ENCODE measurements at regions not wholly inside any gene's neighbourhood (a gene's known extent, or its start where the extent isn't known, plus 50 kb on each side); places are given as distances from the start of the nearest gene placed in this dataset.

DNA sequence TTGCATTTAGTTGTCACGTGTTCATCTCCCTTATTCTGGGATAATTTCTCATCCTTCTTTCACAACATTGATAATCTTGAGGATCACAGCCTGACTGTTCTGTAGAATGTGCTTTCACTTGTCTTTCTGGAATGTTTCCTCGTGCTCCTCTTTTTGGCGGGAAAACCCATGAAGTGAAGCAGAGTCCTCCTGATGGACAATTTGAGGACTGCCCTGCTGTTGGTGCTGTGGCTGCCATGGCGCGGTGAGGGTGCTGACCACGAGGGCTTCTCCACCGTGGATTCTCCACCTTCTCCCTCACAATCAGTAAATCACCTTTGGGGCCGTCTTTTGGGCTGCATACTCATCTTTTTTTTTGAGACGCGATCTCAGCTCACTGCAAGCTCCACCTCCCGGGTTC is 946.9 kb downstream of the BRD1 start:
- no peak for FAIRE-seq

DNA sequence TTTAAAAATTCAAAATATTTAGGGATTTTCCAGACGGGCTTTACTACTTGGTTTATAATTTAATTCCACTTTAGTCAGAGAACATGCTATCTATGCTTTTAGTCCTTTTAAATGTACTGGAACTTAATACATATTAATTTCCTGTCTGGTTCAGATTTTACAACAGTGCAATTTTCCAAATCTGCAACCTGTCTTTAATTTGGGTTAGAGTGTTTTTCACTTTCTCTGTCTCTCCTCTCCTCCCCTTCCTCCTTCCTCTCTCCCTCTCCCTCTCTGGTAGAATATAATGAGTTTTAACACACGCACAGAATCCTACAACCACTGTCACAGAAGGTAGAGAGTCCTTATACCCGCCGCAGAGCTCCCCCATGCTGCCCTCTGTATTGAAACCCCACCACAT is 950.7 kb downstream of the BRD1 start:
- FAIRE-seq = no peak

DNA sequence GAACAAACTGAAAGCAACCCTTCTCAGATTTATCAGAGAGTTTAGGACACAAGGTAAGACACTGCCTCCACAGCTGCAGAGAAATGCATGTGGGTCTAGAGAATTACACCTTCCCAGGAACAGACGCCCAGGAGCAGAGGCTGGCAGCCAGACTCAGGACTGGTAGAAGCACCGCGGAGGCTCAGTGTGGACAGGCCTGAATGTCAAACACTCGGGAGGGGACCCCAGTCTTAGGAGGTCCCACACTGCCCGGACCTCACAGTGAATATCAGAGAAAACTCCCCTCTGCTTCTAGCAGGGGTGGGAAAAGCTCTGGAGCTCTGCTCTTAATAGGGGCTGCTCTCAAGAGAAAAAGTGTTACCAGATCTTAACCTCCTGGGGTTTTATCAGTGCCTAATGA is 952.7 kb downstream of the BRD1 start:
- FAIRE-seq = no peak

DNA sequence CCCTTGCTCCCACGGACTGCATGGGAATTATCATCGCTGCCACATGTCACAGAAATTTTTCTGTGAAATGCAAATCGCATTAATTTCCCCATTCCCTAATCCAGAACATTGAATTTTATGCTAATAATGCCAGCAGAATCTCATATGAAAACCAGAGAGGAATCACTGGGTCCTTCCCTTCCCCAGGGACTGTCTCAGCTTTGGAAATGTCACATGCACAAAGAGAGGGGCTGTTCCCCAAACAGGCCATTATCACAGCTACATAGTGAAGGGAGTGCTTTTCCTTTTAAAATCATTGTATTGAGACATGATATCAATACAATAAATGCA is 954.5 kb downstream of the BRD1 start:
- no peak for FAIRE-seq

DNA sequence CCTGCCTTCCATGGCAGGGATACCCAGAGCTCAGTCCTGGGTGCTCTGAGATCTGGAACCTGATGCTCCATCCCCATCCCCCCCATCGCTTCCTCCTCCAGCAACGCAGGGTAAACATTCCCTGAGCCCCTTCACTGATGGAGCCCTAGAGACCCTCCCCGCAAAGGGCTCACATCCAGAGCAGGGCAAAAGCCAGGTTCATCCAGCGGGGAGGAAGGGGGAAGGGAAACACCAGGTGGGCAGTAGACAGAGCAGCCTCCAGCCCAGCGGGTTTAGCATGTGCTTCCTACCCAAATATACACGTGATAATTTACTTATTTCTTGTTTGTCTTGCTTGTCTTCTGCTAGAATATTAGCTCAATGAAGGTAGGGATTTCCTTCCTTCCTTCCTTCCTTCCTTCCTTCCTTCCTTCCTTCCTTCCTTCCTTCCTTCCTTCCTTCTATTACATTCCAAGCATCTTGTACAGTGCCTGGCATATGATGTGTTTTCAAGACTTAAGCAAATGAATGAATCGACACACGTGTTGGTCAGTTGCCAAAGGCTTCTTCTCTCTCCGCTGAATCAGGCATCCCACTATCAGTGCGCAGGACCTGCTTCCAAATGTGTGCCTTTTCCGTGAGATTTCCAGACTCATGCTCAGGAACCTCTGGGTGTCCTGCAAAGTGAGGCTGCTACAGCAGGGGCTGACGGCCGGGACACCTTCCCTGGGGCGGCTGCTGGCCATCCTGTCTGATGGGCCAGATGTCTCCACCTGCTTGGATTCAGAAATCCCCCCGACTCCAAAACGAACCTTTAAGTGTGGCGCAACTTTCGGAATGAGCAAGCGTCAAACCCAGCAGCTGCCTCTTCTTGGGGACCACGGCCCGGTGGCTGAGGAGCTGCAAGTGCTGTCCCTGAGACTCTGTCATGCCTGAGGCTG is 955.1 kb downstream of the BRD1 start:
- no peak for FAIRE-seq

DNA sequence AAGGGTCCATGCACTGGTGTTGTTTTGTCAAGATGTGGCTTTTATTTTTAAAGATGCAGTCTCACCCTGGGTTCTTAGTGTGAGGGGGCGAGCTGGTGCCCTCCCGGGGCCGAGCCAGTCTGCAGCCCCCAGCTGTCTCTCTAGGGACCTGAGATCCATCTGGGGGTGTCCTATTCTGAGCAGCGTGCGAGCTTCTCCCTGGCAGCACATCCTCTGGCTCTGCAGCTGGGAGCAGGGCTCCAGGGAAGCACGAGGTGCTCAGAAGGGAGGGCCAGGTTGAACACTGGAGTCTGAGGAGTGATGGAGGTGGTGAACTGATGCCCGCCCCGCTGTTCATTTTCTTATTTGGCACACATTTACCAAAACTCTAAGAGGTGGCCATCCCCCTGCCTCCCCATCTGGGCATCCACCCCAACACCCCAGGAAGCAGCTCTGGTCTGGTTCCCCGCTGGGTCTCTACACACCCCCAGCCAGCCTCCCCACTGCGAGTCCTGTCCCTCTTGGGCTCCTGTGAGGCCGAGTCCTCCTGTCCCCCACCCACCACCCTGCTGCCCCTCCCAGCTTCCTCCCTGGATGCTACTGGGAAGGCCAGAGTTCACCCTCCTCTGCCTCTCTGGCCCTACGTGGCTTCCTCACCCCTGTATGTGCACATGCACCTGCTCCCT is 956.4 kb downstream of the BRD1 start:
- no peak for FAIRE-seq

DNA sequence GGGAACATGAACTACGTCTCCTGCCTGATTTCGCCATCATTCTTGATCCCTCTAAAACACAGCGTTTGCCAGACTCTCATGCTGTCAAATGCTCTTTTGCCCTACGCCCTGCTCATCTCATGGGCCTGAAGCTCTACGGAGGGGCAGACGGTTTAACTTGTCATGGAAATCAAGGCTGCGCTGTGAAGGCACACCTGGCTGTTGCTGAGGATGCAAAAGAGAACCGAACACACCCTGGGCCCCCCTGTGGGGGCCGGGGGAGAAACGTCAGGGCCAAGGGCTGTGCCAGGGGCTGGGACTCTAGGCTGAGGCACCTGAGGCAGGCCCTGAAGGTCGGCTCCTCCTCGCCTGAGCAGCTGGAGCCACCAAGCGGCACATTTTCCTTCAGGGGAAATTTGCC is 957.2 kb downstream of the BRD1 start:
- no peak for FAIRE-seq

DNA sequence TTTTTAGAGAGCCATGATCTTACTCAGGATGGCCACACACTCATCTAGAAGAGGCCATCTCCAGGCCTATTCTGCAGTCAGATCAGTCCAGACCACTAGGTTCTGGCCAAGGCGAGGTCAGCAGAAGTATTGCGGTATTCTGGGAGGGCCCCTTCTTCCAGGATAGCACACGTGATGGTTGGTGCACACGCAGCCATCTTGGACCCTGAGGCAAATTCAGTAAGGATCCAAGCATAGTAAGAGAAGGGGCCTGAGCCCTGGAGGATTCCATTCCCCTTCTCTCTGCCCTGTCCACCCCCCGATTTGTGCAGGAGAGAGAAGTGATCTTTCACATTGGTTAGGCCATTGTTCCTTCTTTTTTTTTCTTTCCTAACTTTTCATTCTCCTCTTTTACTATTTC is 957.9 kb downstream of the BRD1 start:
- no peak for FAIRE-seq

DNA sequence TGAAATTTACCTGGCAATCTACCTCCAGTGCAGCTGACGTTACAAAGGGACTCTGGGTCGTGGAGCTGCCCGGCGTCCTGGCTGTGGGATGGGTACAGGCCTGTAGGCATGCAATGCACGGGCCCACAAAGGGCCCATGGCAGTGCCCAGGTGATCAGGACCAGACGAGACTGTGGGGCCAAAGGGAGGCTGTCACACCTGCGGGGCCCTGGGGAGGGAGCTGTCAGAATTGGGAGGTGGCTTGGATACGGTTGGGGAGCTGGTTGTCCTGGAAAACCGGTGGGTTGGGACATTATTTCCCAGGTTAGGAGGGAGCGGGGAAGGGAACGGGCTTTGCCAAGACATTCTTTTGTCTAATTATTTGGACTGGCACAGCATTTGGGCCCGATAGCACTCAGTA is 958.5 kb downstream of the BRD1 start:
- no peak for FAIRE-seq

DNA sequence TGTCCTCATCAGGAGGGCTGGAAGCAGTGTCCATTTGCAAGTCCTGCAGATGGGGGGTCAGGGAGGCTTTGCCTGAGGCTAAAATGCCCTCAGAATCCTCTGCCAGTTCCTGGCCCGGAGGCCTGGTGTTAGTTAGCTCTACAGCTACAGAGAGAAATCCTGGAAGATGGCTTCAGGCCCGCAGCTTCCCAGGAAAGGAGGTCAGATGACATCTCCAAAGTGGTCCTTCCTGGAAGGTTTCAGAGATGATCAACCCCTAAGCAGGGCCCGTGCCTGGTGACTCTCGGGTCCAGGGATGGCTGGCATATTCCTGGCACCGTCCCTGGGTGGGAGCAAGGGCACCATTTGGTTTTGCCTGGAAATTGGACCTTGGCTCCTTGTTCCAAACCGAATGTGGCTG is 959.1 kb downstream of the BRD1 start:
- no peak for FAIRE-seq

DNA sequence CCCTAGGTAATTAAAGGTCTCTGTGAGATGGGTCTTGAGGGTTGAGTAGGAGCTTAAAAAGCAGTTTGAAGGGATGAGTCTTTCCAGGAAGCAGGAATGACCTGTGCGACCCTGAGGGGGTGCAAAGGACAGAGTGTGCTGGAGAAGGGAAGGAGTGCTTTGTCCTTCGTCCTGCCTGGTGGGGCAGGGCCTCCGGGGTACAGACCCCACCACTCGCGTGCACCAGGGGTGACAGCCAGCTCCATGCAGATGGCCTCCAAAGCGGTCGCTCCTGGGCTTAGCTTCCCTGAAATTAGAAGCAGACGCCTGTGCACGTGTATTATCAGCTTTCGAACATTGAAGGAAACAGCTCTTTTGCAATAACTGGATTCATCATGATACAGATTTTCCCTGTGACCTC is 959.8 kb downstream of the BRD1 start:
- no peak for FAIRE-seq

DNA sequence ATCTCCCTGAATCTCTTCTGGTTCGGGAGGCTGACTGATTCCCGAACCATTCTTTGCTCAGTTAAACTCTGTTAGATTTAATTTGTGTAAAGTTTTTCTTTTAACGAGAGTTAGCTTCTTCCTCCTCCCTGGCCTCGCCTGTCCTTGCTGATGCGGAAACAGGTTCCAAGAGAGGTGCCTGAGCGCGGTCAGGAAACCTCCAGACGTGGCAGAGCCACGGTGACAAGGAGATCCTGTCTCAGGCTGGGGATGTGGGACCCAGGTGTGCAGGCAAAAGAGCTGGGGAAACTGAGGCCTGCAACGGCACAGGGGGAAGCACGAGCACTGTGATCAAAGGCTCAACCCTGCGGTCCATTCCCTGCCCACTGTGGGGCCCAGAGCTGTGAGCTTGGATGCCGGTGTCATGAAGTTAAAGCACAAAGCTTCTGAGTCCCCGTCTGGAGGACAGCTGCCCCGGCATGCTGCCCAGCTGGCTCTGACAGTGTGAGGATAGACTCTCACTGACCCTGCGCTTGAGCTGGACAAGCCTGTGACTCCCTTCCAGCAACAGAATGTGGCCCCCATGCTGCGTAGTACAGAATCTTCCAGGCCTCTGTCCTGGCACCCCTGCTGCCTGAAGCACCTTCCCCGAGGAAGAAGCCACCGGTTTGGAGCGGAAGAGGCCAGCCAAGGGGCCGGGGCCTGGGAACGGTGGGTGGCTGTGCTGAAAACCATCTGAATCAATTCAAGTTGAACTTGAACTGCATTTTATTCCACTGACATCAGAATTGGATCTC is 960.6 kb downstream of the BRD1 start:
- FAIRE-seq = no peak

DNA sequence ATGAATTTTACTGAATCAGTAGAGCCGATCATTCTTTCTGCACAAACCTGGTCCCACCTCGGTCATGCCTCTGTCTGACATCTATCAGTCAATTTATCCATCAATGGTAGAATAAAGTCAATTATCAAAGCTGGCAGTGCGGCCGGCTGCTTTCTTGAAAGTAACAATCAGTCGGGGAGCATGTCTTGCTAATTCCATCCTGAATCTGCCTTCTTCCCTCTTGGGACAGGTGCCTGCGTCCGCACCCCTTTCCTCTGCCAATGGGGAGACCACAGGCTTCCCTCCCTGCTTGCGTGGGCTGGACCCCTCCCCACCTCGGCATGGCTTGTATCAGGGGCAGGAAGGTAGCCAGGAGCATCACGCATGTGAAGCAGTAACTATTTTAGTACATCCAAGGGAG is 962.9 kb downstream of the BRD1 start:
- no peak for FAIRE-seq

DNA sequence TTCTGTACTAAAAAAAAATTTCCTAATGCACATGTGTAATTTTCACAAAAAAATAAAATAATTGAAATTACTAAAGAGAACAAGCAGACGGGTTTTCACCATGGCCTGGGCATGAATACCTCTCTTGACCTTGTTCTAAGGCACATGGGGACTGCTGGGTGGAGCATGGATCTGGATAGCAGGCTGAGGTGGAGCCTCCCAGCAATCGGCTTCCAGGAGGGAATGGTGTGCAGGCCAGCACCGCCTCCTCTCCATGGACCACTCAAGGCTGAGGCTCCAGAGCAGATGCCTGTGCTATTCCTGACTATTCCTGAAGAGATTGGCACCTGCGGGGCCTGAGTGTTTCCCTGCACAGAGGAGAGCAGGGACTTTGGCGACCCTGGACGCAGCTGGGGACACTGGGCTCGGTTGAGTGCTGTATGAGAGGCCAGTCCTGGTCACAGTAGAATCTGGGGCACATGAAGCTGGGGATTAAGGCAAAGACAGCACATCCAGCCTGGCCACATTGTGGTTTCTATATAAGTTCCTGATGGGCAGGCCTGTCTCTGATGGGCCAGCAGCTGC is 963.6 kb downstream of the BRD1 start:
- FAIRE-seq = no peak

DNA sequence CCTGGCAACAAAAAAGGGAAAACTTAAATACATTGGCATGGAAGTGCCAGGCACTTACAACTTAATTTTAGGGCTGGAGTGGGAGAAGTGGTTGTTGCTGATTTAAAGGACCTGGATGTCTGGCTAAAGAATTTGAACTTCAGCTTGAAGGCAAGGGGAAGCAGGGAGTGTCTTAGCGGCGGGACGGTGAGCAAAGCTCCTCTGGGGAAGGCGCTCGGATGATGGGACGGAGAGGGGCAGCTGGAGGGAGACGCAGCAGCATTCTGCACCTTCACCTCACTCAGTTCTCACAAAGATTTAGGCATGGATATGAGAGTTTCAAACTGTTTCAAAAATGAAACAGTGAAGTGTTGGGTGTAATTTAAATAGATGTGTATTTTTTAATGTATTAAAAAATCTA is 967.1 kb downstream of the BRD1 start:
- FAIRE-seq = no peak

DNA sequence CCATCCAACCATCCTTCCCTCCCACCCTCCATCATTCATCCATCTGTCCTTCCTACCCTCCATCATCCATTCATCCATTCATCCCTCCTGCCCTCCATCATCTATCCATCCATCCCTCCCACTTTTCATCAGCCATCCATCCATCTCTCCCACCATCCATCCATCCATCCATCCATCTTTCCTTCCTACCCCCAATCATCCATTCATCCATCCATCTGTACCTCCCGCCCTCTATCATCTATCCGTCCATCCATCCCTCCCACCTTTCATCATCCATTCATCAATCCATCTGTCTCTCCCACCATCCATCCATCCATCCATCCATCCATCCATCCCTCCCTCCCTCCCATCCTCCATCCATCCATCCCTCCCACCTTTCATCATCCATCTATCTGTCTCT is 968.8 kb downstream of the BRD1 start:
- FAIRE-seq = no peak

DNA sequence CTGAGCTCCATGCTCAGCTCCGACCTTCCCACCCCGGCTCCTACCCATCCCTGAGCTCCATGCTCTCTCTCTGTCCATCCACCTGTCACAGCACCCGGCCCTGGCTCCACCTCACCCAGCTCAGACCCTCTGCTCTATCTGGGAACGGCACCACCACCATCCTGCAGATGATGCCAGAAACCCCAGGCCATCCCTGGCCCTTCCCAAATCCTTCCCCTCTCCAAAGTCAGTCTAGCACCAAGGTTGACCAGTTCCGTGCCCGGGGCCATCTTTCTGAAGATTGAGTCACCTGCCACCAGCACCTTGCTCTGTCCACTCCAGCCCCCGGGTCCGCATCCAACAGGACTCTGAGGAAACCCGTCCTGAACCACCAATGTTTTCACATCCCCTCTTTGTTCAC is 969.6 kb downstream of the BRD1 start:
- FAIRE-seq = no peak

DNA sequence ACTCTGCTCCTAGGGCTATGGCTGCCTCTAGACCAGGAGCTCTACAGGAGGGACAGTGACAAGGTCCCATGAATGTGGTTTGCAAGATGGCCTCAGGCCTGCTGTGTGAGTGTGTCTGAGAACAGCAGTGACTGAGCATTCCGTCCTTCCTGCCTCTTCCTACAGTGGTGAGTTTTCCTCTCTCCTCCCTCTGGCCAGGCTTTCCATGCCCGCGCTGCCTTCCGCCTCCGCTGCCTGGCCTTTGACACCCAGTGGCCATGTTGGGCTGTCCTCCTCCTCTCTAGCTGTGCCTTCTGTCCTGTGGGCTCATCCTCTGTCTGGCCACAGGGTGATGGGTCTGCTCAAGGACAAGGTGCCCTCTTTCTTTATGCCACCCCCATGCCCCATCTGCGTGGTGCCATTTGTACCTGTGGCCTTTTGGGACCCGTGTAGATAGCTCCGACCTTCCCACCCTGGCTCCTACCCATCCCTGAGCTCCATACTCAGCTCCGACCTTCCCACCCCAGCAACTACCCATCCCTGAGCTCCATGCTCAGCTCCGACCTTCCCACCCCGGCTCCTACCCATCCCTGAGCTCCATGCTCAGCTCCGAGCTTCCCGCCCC is 970.4 kb downstream of the BRD1 start:
- no peak for FAIRE-seq

DNA sequence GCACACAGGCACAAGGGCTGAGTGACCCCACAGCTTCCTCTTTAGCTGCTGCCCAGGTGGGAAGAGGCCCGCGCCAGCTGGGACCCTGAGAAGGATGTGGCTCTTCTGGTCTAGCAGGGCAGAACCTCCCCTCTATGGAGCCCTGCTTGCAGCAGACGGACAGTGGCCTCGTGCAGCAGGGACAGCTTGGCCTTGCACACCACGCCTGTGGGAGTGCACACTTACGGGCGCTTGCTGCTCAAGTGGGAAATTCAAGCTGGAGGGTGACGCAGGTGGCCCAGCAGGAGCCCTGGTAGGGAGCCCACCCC is 971.4 kb downstream of the BRD1 start:
- no peak for FAIRE-seq

DNA sequence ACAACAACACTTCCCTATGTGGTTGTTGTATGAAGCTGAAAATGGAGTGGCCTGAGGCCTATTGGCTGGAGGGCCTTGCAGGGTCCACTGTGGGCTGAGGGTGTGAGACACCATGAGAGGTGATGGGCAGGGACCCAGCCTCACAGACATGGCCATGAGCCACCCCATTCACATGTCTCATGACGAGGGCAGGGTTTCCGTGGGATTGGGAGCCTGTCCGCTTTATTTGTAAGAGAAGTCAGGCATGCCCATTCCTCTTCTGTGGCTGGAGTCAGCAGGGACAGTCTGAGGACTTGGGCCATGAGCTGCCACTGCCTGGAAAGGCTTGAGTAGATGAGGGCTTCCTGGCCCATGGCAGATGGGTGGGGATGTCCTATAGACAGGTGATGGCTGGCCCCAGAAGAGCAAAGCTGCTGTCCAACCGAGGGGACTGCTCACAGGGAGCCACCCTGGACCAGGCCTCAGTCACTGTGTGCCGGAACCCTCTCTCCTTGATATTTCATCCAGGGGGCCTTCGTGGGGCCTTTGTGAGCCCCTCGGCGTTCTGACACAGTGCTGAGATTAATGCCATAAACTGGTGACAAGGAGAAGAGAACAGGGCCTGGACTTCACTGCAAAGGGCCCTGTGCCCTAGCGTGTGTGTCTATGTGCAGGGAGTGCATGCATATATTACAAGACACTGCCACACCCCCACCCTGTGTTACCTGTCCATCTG is 971.9 kb downstream of the BRD1 start:
- FAIRE-seq = no peak

DNA sequence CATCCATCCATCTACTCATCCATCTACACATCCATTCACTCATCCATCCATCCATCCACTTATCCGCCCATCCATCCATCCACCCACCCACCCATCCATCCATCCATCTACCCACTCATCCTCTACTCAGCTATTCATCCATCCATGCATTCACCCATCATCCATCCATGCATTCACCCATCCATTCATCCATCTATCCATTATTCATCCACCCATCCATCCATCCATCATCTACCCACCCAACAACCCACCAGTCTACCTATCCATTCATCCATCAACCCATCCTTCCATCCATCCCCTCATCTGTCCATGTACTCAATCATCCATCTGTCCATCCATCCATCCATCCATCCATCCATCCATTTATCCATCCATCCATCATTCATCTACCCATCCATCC is 972.7 kb downstream of the BRD1 start:
- no peak for FAIRE-seq

DNA sequence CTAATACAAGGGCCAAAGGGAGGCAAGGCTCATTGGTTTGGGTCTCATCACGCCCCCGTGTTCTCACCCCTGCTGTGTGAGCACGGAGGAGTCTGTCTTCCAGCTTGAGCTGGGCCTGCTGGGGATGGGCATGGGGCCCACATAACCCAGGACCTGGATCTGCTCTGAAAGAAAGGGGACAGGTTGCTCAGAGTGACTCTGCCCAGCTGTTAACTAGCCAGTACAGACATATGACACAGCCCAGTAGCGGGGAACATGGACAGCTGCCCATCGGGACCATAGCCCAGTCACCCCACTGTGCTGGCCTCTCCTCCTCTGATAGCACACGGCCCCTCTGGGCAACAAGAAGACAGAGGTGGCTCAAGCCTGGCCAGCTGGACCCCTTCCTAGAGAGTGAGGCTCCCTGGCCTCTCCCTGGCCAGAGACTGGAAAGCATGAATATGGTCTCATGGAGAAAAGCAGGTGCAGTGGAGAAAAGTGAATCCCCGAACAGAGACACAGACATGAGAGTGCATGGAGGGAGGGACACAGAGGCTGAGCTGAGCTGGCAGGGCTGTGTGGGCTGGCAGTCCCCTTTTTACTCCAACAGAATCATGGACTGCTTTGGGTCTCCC is 973.9 kb downstream of the BRD1 start:
- no peak for FAIRE-seq
